ENCODE measurements at regions not wholly inside any gene's neighbourhood (a gene's known extent, or its start where the extent isn't known, plus 50 kb on each side); places are given as distances from the start of the nearest gene placed in this dataset.
"Not testable (repeated sequence)": the region's sequence is repeated elsewhere in the genome, so short reads cannot be mapped to it uniquely, and the experiment has no call there.

DNA sequence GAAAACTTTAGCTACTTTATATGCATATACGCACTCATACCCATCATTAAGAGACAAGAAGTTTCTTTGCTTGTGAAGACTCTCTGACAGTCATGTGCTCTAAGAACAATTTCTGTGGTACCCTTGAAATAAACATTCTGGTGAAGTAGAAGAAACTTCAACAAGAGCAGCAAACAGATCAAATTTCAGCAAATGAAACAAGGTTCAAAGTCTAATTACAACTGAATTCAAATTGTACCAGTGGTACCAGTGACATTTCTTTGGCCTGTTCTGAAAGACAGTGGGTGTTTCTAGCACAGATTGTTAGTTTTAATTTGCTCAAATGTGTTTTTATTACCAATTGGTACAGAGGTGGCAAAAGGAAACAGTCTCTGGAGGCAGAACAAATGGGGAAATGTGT is 391.0 kb downstream of the CHSY3 start:
- no peaks in the 10 kb centered on the region for H3K9me3 Mint-ChIP-seq
- no peak overlapping the region for H3K27ac ChIP-seq (ENCODE audit: low read depth, low read length)
- no peaks in the 10 kb centered on the region for H3K36me3 Mint-ChIP-seq (ENCODE audit: low read depth)
- H3K27me3 ChIP-seq (ENCODE audit: control insufficient read depth, insufficient read depth, low read length, poor library complexity, severe bottlenecking): no peaks in the 10 kb centered on the region
- H3K4me3 ChIP-seq (ENCODE audit: low read length): no peak overlapping the region
- H3K4me3 Mint-ChIP-seq: no peak overlapping the region
- H3K9ac ChIP-seq (ENCODE audit: extremely low read depth, low read length, poor library complexity, severe bottlenecking): no peak overlapping the region
- no peak for TF ChIP-seq CTCF (conservative IDR thresholded peaks at IDR 0.05)
- no peaks in the 10 kb centered on the region for H3K9me3 ChIP-seq (ENCODE audit: control insufficient read depth, low read length)
- H3K4me1 ChIP-seq (ENCODE audit: control insufficient read depth, insufficient read depth, low read length): no peaks in the 10 kb centered on the region
- no peaks in the 10 kb centered on the region for H3K36me3 ChIP-seq (ENCODE audit: control insufficient read depth, insufficient read depth, low read length)
- 96 to 100% methylated on average over 1 of the region's 1 CpG for WGBS, 2 experiments (ENCODE audit: insufficient coverage in 1 of 2, insufficient read length in 1 of 2)
- no peak overlapping the region for H3K27ac Mint-ChIP-seq
- peaks cover 11% of the 10 kb centered on the region for H3K4me1 Mint-ChIP-seq
- H3K27me3 Mint-ChIP-seq (ENCODE audit: insufficient read depth): peaks cover 4% of the 10 kb centered on the region
- no peak for DNase-seq

DNA sequence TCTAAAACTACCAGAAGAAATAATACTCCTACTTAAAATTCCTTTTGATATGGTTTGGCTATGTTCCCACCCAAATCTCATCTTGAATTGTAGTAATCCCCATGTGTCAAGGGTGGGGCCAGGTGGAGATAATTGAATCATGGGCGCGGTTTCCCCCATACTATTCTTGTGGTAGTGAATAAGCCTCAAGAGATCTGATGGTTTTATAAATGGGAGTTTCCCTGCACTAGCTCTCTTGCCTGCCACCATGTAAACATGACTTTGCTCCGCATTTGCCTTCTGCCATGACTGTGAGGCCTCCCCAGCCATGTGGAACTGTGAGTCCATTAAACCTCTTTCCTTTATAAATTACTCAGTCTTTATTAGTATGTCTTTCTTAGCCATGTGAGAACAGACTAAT is 390.5 kb downstream of the CHSY3 start:
- not testable (repeated sequence) for H3K9me3 Mint-ChIP-seq; DNase-seq; H3K27me3 Mint-ChIP-seq (ENCODE audit: insufficient read depth); H3K27ac ChIP-seq (ENCODE audit: low read depth, low read length); H3K27me3 ChIP-seq (ENCODE audit: control insufficient read depth, insufficient read depth, low read length, poor library complexity, severe bottlenecking); H3K4me3 ChIP-seq (ENCODE audit: low read length); H3K4me1 ChIP-seq (ENCODE audit: control insufficient read depth, insufficient read depth, low read length); H3K36me3 ChIP-seq (ENCODE audit: control insufficient read depth, insufficient read depth, low read length); H3K4me3 Mint-ChIP-seq; H3K27ac Mint-ChIP-seq; H3K9ac ChIP-seq (ENCODE audit: extremely low read depth, low read length, poor library complexity, severe bottlenecking); H3K9me3 ChIP-seq (ENCODE audit: control insufficient read depth, low read length); H3K4me1 Mint-ChIP-seq; H3K36me3 Mint-ChIP-seq (ENCODE audit: low read depth)
- WGBS, 2 experiments (ENCODE audit: insufficient coverage in 1 of 2, insufficient read length in 1 of 2): 95 to 100% methylated on average over 1 to 3 of the region's 3 CpGs

- Histone ChIP-seq H3K36me3 (ENCODE audit: control insufficient read depth, insufficient read depth, low read length) (no peaks in the 10 kb centered on the region), H3K27ac (ENCODE audit: low read depth, low read length) (no peak overlapping the region), H3K9me3 (ENCODE audit: control insufficient read depth, low read length) (no peaks in the 10 kb centered on the region), H3K27me3 (ENCODE audit: control insufficient read depth, insufficient read depth, low read length, poor library complexity, severe bottlenecking) (no peaks in the 10 kb centered on the region), H3K9ac (ENCODE audit: extremely low read depth, low read length, poor library complexity, severe bottlenecking) (no peak overlapping the region), H3K4me3 (ENCODE audit: low read length) (no peak overlapping the region), H3K4me1 (ENCODE audit: control insufficient read depth, insufficient read depth, low read length) (no peaks in the 10 kb centered on the region)
- no peaks in the 10 kb centered on the region for H3K36me3 Mint-ChIP-seq (ENCODE audit: low read depth)
- H3K27me3 Mint-ChIP-seq (ENCODE audit: insufficient read depth): no peaks in the 10 kb centered on the region
- no peak overlapping the region for H3K27ac Mint-ChIP-seq
- no peak for DNase-seq
- no peaks in the 10 kb centered on the region for H3K4me1 Mint-ChIP-seq
- no peak for TF ChIP-seq CTCF (conservative IDR thresholded peaks at IDR 0.05)
- H3K4me3 Mint-ChIP-seq: no peak overlapping the region
- H3K9me3 Mint-ChIP-seq: no peaks in the 10 kb centered on the region
- 91% methylated on average over 2 of the region's 2 CpGs; no CpG with 5 or more reads in 1 of the 2 experiments for WGBS, 2 experiments (ENCODE audit: insufficient coverage in 1 of 2, insufficient read length in 1 of 2)
Measured at GRCh38 chr5:130290219-130290618, 386.0 kb downstream of the CHSY3 start.

All from endodermal cell (in vitro differentiated cells).